ENCODE measurements at regions not wholly inside any gene's neighbourhood (a gene's known extent, or its start where the extent isn't known, plus 50 kb on each side); places are given as distances from the start of the nearest gene placed in this dataset.

- peak; percentile 44 for DNase-seq (ENCODE audit: low spot score)
Observed at GRCh38 chr6:26216359-26216885, 129.2 kb downstream of the HFE start.

- DNase-seq (ENCODE audit: low spot score): no peak
Observed at GRCh38 chr6:26216886-26217713, 129.9 kb downstream of the HFE start.

GRCh38 chr6:26217714-26218075 lies 130.5 kb downstream of the HFE start:
- DNase-seq (ENCODE audit: low spot score): no peak

DNA sequence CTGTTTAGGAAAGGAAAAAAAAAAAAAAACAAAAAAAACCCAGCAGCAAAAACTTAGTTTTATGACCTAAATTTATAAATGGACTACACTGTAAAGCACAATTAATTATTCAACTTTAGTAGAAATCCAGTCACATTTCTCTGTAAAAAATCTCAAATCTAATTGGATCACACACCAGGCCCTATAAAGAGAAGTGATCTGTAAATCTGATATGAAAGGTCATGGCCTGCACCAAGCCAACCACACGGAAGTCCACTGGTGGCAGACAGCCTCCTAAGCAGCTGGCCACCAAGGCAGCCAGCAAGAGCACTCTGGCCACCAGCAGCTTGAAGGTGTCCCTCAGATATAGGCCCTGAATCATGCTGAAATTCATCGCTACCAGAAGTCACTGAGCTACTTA lies 131.6 kb downstream of the HFE start:
- no peak for DNase-seq (ENCODE audit: low spot score)

DNA sequence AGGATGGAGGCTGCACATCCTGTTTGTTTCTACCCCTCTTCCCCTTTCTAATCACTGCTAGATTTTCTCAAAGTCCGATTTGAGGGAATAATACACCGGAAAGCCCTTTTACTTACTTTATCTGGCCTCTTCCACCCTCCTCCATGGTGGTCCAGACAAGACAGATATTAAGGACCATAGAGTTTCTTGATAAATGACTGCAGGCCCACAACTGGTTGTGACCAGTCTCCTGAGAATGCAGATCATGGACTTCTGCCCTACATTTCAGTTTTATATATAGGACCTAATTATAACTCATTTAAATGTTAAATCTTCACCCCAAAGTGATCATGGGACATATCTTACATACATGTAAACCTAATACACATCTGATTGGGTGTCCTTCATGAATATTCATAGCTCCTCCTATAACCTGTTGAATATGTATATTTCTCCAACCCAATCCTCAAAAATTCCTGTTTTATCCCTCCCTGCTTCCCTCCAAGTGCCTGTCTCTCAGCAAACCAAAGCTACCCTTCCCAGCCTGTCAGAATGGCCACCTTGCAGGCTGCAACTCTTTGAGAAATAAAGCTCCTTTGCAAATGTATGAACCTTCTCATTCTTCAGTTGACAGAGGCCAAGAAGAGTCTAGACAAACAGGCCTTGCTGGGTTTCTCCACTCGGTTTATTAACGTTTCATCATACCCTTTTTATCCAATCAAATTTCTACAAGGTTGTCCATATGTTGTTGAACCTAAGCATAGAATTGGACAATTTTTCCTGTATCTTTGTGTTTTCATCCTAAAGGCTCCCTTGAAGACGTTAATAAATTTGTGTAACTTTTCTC lies 133.1 kb downstream of the HFE start:
- no peak for DNase-seq (ENCODE audit: low spot score)

DNA sequence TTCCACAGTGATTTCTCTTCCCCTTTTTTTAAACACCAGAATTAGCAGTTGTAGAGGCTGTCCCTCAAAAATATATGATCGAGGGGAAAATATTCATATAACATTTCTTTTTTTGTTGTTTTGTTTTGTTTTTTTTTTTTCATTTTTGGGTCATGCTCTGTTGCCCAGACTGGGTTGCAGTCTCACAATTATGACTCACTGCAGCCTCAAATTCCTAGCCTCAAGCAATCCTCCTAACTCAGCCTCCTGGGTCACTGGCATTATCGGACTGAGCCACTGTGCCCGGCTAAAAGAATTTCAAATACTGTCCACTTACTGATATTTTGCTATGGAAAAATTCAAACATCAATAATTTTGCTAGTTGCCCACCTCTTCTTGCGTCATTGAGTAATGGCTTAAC lies 134.0 kb downstream of the HFE start:
- DNase-seq (ENCODE audit: low spot score): no peak

GRCh38 chr6:26222571-26222970 lies 135.3 kb downstream of the HFE start:
- no peak for DNase-seq (ENCODE audit: low spot score)

GRCh38 chr6:26223228-26223627 lies 136.0 kb downstream of the HFE start:
- no peak for DNase-seq (ENCODE audit: low spot score)

DNA sequence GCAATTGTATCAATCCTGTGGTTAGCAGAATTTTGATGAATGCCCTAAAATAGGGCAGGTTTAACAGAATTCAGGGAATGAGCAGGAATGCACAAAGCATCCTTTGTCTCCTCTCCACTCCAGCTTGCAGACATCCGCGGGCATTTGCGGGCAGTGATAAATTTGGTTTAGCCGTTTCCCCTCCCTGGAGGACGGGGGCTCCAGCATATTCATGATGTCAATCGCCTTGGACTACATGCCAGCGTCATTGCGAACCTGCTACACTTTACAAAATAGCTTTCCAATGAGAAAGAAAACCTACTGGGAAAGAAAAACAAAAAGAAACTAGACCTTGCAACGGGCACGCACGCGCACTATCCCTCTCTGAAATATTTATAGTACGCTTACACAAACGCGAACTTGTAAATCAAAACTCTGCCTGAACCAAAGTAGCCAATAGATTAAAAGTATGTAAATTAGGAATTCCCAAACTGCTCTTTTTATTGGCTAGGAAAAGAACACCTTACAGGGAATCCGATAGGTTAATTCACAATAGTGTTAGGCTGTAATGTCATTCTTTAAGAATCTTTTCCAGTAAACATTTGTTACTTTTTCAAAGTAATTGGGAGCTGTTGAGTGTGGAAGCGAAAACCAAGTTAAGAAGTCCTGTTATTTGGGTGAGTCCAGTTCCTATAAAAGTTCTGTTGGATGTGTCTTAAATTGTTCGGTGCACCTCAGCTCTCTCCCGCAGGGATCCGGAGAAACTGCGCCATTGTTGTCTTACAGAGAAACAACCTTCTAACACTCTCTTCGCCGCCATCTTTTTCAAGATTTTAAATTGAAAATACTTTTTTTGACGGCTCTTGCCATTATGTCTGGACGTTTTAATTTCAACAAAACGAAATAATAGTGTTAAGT lies 136.7 kb downstream of the HFE start:
- DNase-seq (ENCODE audit: low spot score): no peak

DNA sequence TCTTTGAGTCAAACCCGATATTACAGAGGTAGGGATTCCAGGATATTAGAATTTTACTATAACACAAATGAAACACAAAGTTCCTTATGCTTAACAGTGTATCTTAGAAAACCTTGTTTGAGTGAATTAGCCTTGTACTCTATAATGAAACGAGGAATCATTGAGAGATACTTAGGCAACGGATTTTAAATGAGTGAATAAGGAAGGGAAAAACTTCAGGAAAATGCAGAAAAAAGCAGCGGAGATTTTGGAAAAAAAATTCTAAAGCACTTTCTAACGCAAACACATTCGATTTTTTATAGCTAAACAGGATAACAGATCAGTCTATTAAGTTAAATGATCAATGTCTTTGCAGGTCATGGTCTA lies 137.3 kb downstream of the HFE start:
- no peak for DNase-seq (ENCODE audit: low spot score)

GRCh38 chr6:26224940-26225847 lies 138.0 kb downstream of the HFE start:
- peak; percentile 50 for DNase-seq (ENCODE audit: low spot score)

DNA sequence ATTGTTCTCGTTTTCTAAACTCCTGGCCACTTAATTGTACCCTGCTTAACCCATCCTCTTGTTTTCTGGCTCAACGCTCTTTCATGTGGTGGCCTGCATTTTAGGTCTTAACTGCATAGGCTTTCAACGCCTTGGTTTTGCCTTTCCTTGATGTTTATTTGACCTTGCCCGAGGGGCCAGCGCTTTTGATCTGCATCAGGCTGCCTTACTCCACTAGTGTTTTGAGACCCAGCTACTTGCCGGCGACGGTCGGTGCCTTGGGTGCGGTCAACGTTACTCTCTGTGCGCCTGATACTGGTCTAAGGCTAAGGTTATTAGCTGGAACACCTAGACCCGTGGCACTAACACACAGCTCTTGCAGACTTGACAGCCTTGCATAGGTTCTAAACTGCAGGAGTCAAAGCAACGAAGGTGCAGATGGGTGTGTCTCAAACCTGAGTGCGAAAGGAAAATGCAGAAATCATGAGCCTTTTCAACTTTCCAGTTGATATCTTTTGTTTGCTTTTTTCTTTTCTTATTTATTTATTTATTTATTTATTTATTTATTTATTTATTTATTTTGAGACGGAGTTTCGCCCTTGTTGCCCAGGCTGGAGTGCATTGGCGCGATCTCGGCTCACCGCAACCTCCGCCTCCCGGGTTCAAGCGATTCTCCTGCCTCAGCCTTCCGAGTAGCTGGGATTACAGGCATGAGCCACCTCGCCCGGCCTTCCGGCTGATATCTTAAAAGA lies 138.8 kb downstream of the HFE start:
- no peak for DNase-seq (ENCODE audit: low spot score)

- DNase-seq (ENCODE audit: low spot score): no peak
Observed at GRCh38 chr6:26226579-26226967, 138.4 kb upstream of the BTN3A2 start.

GRCh38 chr6:26230351-26230750 lies 134.6 kb upstream of the BTN3A2 start:
- DNase-seq (ENCODE audit: low spot score): no peak

DNA sequence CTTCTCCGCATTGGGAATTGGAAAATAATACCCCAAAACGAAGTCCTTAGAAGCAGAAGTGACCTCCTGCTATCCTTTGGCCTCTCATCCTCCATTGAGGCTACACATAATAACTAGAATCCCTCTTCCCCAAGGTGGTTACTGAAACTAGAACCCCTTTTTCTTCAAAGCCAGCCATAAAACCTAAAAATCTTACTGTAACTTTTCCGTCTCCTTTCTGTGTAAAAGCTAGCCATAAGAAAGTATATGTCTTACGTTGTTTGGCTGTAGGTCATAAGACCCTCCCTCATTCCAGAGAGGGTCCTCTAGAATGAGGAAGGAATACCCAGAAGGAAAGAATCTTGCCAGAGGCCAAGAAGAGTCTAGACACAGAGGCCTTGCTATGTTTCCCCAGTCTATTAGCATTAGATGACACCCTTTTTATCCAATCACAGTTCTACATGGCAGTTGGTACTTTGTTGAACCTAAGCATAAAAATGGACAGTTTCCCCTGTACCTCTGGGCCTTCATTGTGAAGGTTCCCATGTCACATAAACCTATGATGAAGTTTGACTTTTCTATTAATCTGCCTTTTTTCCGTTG lies 133.9 kb upstream of the BTN3A2 start:
- DNase-seq (ENCODE audit: low spot score): no peak

- DNase-seq (ENCODE audit: low spot score): no peak
Observed at GRCh38 chr6:26232306-26232939, 132.6 kb upstream of the BTN3A2 start.

- no peak for DNase-seq (ENCODE audit: low spot score)
Observed at GRCh38 chr6:26232940-26233648, 131.9 kb upstream of the BTN3A2 start.

DNA sequence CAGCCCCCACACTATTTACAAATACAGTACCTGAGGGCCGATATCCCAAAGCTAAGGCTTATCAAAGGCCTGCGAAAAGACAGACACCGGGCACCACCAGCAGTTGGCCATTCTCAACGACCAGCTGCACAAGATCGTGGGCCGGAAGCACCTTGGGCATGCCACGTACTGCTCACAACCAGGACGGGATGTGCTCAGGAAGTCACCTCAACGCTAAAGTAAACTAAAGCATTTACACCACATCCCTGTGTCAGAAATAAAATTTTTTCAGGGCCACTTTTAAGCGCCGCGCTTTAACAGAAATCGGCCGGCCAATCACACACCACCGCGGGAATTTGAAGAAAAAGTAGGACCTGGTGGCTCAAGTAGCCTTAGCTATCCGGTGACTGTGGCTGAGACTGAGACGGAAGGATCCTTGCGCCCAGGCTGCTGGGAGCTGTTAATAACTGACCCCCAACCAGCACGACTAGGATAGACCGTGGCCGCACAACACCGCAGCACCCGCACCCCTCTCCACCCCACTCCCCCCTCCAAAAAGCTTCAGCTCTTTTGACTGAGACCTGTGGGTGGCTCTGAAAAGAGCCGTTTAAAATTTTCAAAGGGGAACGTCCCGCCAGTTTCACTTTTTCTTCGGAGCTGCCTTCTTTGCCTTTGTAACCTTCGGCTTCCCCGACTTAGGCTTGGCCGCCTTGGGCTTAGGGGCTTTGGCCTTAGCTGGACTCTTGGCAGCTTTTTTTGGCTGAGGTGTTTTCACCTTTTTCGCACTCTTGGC lies 131.2 kb upstream of the BTN3A2 start:
- no peak for DNase-seq (ENCODE audit: low spot score)
